IMR-90 (cell line): ENCODE measurements at regions not wholly inside any gene's neighbourhood (a gene's known extent, or its start where the extent isn't known, plus 50 kb on each side); places are given as distances from the start of the nearest gene placed in this dataset.

Experiments
- ATAC-seq: fragments of 200-7000 bp; cut with Tn5 transposase; 2 replicates; pipeline ENCODE4 v1.9.1; 2020; ENCODE audit warnings: low read depth, mild to moderate bottlenecking, moderate library complexity
- BruUV-seq: library from RNA; stranded (reverse); fragments of 400-500 nt; replicated peaks from 2 replicates; lab custom pipeline; 2021; lab: Mats Ljungman, UMichigan
- CTCF ChIA-PET: fragments of 300-600 bp; formaldehyde crosslinking; extraction: SDS; loops from one replicate; lab custom pipeline; 2021; ENCODE audit warnings: antibody characterized with exemption; lab: Yijun Ruan, JAX
- POLR2A ChIA-PET: fragments of 300-600 bp; sonication (Branson Sonifier 250); formaldehyde crosslinking; loops from one replicate; lab custom pipeline; 2022; ENCODE audit warnings: antibody characterized with exemption; ENCODE audit not compliant: unreplicated experiment; lab: Charles Lee
- DNase-seq: peaks from one replicate; pipeline ENCODE4 v3.0.0; 2013
- H2AFZ ChIP-seq: replicated peaks from 2 replicates; pipeline ENCODE3; 2013; ENCODE audit warnings: low read length, mild to moderate bottlenecking; ENCODE audit not compliant: poor library complexity
- H2AK5ac ChIP-seq: 2 replicates; pipeline ENCODE4 v1.6.1; 2013; ENCODE audit warnings: low read depth, low read length, inconsistent platforms
- H2AK9ac ChIP-seq: replicated peaks from 2 replicates; pipeline ENCODE3; 2013; ENCODE audit warnings: mild to moderate bottlenecking, low read depth, low read length, moderate library complexity; ENCODE audit not compliant: poor library complexity
- H2BK120ac ChIP-seq: 2 replicates; pipeline ENCODE4 v1.6.1; 2013; ENCODE audit warnings: low read depth, low read length, inconsistent platforms
- H2BK15ac ChIP-seq: 3 replicates; pipeline ENCODE4 v1.6.1; 2013; ENCODE audit warnings: low read depth, low read length, inconsistent platforms
- H2BK20ac ChIP-seq: 2 replicates; pipeline ENCODE4 v1.6.1; 2013; ENCODE audit warnings: low read depth, mild to moderate bottlenecking, inconsistent platforms, low read length, moderate library complexity
- H2BK5ac ChIP-seq: 2 replicates; pipeline ENCODE4 v1.6.1; 2013; ENCODE audit warnings: mild to moderate bottlenecking, low read depth, low read length, inconsistent platforms; ENCODE audit not compliant: poor library complexity, severe bottlenecking
- H3K14ac ChIP-seq: replicated peaks from 2 replicates; pipeline ENCODE4 v1.6.1; 2013; ENCODE audit warnings: low read depth, low read length, inconsistent platforms
- H3K18ac ChIP-seq: 2 replicates; pipeline ENCODE4 v1.6.1; 2013; ENCODE audit warnings: low read depth, low read length, control low read depth
- H3K23ac ChIP-seq: 2 replicates; pipeline ENCODE4 v1.6.1; 2013; ENCODE audit warnings: low read depth, low read length, inconsistent platforms
- H3K27ac ChIP-seq: 2 replicates; pipeline ENCODE4 v1.5.1; 2013; ENCODE audit warnings: mild to moderate bottlenecking, control low read depth, low read length; ENCODE audit not compliant: insufficient read depth
- H3K27me3 ChIP-seq: 2 replicates; pipeline ENCODE4 v1.6.1; 2013; ENCODE audit warnings: low read length; ENCODE audit not compliant: control insufficient read depth, insufficient read depth
- H3K36me3 ChIP-seq: 2 replicates; pipeline ENCODE4 v1.6.1; 2013; ENCODE audit warnings: low read length, mixed read lengths; ENCODE audit not compliant: control insufficient read depth, insufficient read depth
- H3K4ac ChIP-seq: 2 replicates; pipeline ENCODE4 v1.6.1; 2013; ENCODE audit warnings: low read depth, low read length, inconsistent platforms
- H3K4me1 ChIP-seq: 2 replicates; pipeline ENCODE4 v1.6.1; 2013; ENCODE audit warnings: low read length, mixed read lengths; ENCODE audit not compliant: control insufficient read depth, insufficient read depth
- H3K4me2 ChIP-seq: 2 replicates; pipeline ENCODE4 v1.6.1; 2013; ENCODE audit warnings: low read depth, mild to moderate bottlenecking, control low read depth, low read length, moderate library complexity
- H3K4me3 ChIP-seq: 2 replicates; pipeline ENCODE4 v1.5.1; 2013; ENCODE audit warnings: low read depth, mild to moderate bottlenecking, control low read depth, low read length, moderate library complexity; ENCODE audit not compliant: insufficient read depth
- H3K56ac ChIP-seq: 2 replicates; pipeline ENCODE4 v1.6.1; 2013; ENCODE audit warnings: low read length, inconsistent platforms; ENCODE audit not compliant: insufficient read depth; ENCODE audit errors: extremely low read depth
- H3K79me1 ChIP-seq, 2 experiments: 2 replicates each; pipeline ENCODE4 v1.6.1; 2013; ENCODE audit warnings: low read length in 2 of 2, inconsistent platforms in 1 of 2, low read depth in 1 of 2
- H3K9ac ChIP-seq: 2 replicates; pipeline ENCODE4 v1.6.1; 2013; ENCODE audit warnings: low read depth, low read length, control low read depth
- H3K9me1 ChIP-seq: 2 replicates; pipeline ENCODE4 v1.6.1; 2013; ENCODE audit warnings: low read length, inconsistent platforms; ENCODE audit not compliant: insufficient read depth
- H3K9me3 ChIP-seq: 2 replicates; pipeline ENCODE4 v1.6.1; 2013; ENCODE audit warnings: low read length; ENCODE audit not compliant: control insufficient read depth, insufficient read depth
- H4K20me1 ChIP-seq: 2 replicates; pipeline ENCODE4 v1.6.1; 2013; ENCODE audit warnings: low read length, inconsistent platforms; ENCODE audit not compliant: insufficient read depth
- H4K5ac ChIP-seq: 2 replicates; pipeline ENCODE4 v1.6.1; 2013; ENCODE audit warnings: mild to moderate bottlenecking, low read depth, low read length, control low read depth
- H4K8ac ChIP-seq, 2 experiments: 2 replicates each; pipeline ENCODE4 v1.6.1; 2013; ENCODE audit warnings: low read depth in 2 of 2, low read length in 2 of 2, control low read depth in 1 of 2, inconsistent platforms in 1 of 2
- H4K91ac ChIP-seq: 2 replicates; pipeline ENCODE4 v1.6.1; 2013; ENCODE audit warnings: low read depth, low read length, inconsistent platforms; ENCODE audit not compliant: insufficient read depth
- BHLHE40 ChIP-seq: fragments of 150-350 bp; IDR thresholded peaks from 2 replicates; pipeline ENCODE4 v1.6.1; 2016; ENCODE audit warnings: mild to moderate bottlenecking, low read depth, low read length
- CEBPB ChIP-seq: IDR thresholded peaks from 2 replicates; pipeline ENCODE4 v1.6.1; 2012; ENCODE audit warnings: low read depth, low read length, improper control_type of control experiment
- CHD1 ChIP-seq: IDR thresholded peaks from 2 replicates; pipeline ENCODE4 v1.6.1; 2012; ENCODE audit warnings: low read depth, low read length, improper control_type of control experiment
- CTCF ChIP-seq: conservative IDR thresholded peaks from 2 replicates; pipeline ENCODE4 v1.5.1; 2012; ENCODE audit warnings: mild to moderate bottlenecking, low read depth, low read length, improper control_type of control experiment
- FOS ChIP-seq: fragments of 150-350 bp; IDR thresholded peaks from 2 replicates; pipeline ENCODE4 v1.6.1; 2016; ENCODE audit warnings: low read depth, low read length
- MAZ ChIP-seq: IDR thresholded peaks from 2 replicates; pipeline ENCODE4 v1.6.1; 2012; ENCODE audit warnings: low read depth, mild to moderate bottlenecking, low read length, improper control_type of control experiment, moderate library complexity, borderline replicate concordance
- MXI1 ChIP-seq: IDR thresholded peaks from 2 replicates; pipeline ENCODE4 v1.6.1; 2012; ENCODE audit warnings: low read depth, mild to moderate bottlenecking, low read length, moderate library complexity, borderline replicate concordance
- NFE2L2 ChIP-seq: fragments of 150-350 bp; IDR thresholded peaks from 2 replicates; pipeline ENCODE4 v1.6.1; 2016; ENCODE audit warnings: low read depth, mild to moderate bottlenecking, low read length
- POLR2A ChIP-seq: IDR thresholded peaks from 2 replicates; pipeline ENCODE4 v1.6.1; 2012; ENCODE audit warnings: mild to moderate bottlenecking, low read depth, low read length
- RAD21 ChIP-seq: IDR thresholded peaks from 2 replicates; pipeline ENCODE4 v1.6.1; 2012; ENCODE audit warnings: low read length, improper control_type of control experiment
- RCOR1 ChIP-seq: IDR thresholded peaks from 2 replicates; pipeline ENCODE4 v1.6.1; 2012; ENCODE audit warnings: mild to moderate bottlenecking, low read length, improper control_type of control experiment; ENCODE audit not compliant: insufficient replicate concordance
- RFX5 ChIP-seq: IDR thresholded peaks from 2 replicates; pipeline ENCODE4 v1.8.0; 2012; ENCODE audit warnings: low read depth, mild to moderate bottlenecking, low read length, moderate library complexity
- SMC3 ChIP-seq: fragments of 150-350 bp; IDR thresholded peaks from 2 replicates; pipeline ENCODE4 v1.6.1; 2016; ENCODE audit warnings: low read depth, mild to moderate bottlenecking, antibody characterized with exemption, low read length, moderate library complexity
- USF2 ChIP-seq: fragments of 150-350 bp; IDR thresholded peaks from 2 replicates; pipeline ENCODE4 v1.6.1; 2017; ENCODE audit warnings: mild to moderate bottlenecking, antibody characterized with exemption, low read length, low read depth
- WGBS, 2 experiments: methylation state at CpG; one replicate each; pipeline versions ENCODE4 v1.1.5 to v1.1.7; 2013; ENCODE audit warnings: missing lambda C conversion rate in 2 of 2; ENCODE audit not compliant: insufficient read length in 1 of 2; ENCODE audit errors: extremely low coverage in 2 of 2; 5-methylcytosine and 5-hydroxymethylcytosine counted together
- dilution Hi-C: fragments of 300-500 bp; cut with HindIII; formaldehyde crosslinking; loops from one replicate; pipeline ENCODE4 v1.14.3; 2018; ENCODE audit warnings: low sequenced_read_pairs; ENCODE audit not compliant: unreplicated experiment
- in situ Hi-C: fragments of 300-500 bp; cut with MboI; formaldehyde crosslinking; loops from 3 replicates; pipeline ENCODE4 v1.14.3; 2019; ENCODE audit warnings: low sequenced_read_pairs, inconsistent platforms, mixed read lengths
- intact Hi-C: fragments of 100-400 bp; cut with micrococcal nuclease; formaldehyde crosslinking; loops from 2 replicates; pipeline ENCODE4 v1.10.0; 2022
- TF ChIP-seq, protein P1 (sequence below): fragments of 150-350 bp; IDR thresholded peaks from 2 replicates; pipeline ENCODE4 v1.6.1; 2016; ENCODE audit warnings: low read depth, mild to moderate bottlenecking, low read length, moderate library complexity, borderline replicate concordance

- no peak overlapping the region for H2BK5ac ChIP-seq
- H2AFZ ChIP-seq = no peak overlapping the region
- H2AK5ac ChIP-seq = no peak overlapping the region
- intact Hi-C loops (no loop called here), in situ Hi-C loops (no loop called here), dilution Hi-C loops (no loop called here)
- no peak overlapping the region for H2BK20ac ChIP-seq
- no peak overlapping the region for H3K4me3 ChIP-seq
- TF ChIP-seq RCOR1 (no peak), CEBPB (no peak), MXI1 (no peak), FOS (no peak), SMC3 (no peak), CHD1 (no peak), RAD21 (no peak), MAZ (no peak), NFE2L2 (no peak), USF2 (no peak), CTCF (no peak), BHLHE40 (no peak), POLR2A (no peak), RFX5 (no peak)
- TF ChIP-seq, protein P1, sequence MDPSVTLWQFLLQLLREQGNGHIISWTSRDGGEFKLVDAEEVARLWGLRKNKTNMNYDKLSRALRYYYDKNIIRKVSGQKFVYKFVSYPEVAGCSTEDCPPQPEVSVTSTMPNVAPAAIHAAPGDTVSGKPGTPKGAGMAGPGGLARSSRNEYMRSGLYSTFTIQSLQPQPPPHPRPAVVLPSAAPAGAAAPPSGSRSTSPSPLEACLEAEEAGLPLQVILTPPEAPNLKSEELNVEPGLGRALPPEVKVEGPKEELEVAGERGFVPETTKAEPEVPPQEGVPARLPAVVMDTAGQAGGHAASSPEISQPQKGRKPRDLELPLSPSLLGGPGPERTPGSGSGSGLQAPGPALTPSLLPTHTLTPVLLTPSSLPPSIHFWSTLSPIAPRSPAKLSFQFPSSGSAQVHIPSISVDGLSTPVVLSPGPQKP = no peak
- no peak overlapping the region for H3K23ac ChIP-seq
- ATAC-seq = no peak
- no peaks in the 10 kb centered on the region for H3K9me1 ChIP-seq
- H3K79me1 ChIP-seq = no peaks in the 10 kb centered on the region
- H3K36me3 ChIP-seq = no peaks in the 10 kb centered on the region
- H3K4me2 ChIP-seq = no peak overlapping the region
- H2BK120ac ChIP-seq = no peak overlapping the region
- POLR2A ChIA-PET = no interaction called here
- no peaks in the 10 kb centered on the region for H3K27me3 ChIP-seq
- no peak overlapping the region for H2BK15ac ChIP-seq
- peaks cover 23% of the 10 kb centered on the region for H3K9me3 ChIP-seq
- no peak for DNase-seq
- H3K9ac ChIP-seq = no peak overlapping the region
- no TSS peak for BruUV-seq
- H2AK9ac ChIP-seq = no peak overlapping the region
- H4K8ac ChIP-seq = no peak overlapping the region
- H3K4me1 ChIP-seq = no peaks in the 10 kb centered on the region
- H3K4ac ChIP-seq = no peak overlapping the region
- no peak overlapping the region for H4K5ac ChIP-seq
- no peak overlapping the region for H3K18ac ChIP-seq
- H3K56ac ChIP-seq = no peak overlapping the region
- no peak overlapping the region for H3K14ac ChIP-seq
- no peak overlapping the region for H3K27ac ChIP-seq
- H4K20me1 ChIP-seq = no peaks in the 10 kb centered on the region
- WGBS, 2 experiments = 0% methylated on average over 3 of the region's 5 CpGs; no CpG with 5 or more reads in 1 of the 2 experiments
- CTCF ChIA-PET = no interaction called here
- H4K91ac ChIP-seq = no peak overlapping the region
Measured at GRCh38 chr1:34479731-34480130, 275.1 kb upstream of the GJB5 start.
